ENCODE measurements at regions not wholly inside any gene's neighbourhood (a gene's known extent, or its start where the extent isn't known, plus 50 kb on each side); places are given as distances from the start of the nearest gene placed in this dataset.

DNA sequence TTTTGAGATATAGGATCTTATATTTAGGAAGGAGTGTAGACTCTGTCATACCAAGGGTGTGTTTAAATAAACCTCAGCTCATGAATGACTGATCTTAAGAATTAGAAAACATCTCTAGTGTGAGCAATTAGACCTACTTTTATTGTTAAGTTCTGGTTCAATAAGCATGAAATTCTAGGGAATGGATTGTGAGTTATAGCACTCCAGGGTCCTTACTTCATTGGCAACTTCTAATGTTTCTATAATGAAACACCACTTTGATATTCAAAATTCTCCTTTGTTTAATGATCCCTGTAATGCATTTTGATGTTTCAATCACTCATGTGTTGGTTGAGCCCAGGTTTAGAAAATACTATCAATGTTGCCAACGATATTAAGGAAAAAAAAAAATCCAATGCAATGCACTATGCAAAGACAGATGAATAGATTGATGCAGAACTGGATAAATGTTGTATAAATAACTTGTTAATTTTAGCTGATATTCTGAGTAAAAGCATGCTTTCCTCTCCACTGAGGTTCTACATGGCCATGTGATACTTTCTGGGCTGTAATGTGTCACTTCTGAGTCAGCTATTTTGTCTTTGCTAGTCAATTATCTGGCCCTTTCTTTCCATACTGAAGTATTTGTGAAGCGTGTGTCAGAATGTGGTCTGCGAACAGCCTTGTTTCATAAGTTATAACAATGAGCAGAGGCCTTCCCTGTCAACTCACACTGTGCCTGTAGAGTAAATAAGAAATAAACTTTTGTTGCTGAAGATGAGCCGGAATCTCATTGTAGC, 1035.9 kb downstream of the PLOD2 start:
- DNase-seq = no peak
- H3K27ac Mint-ChIP-seq (ENCODE audit: unreplicated experiment) = no peak overlapping the region
- no peaks in the 10 kb centered on the region for H3K27me3 Mint-ChIP-seq (ENCODE audit: unreplicated experiment)
- CTCF ChIA-PET = no interaction called here
- H3K4me1 Mint-ChIP-seq (ENCODE audit: low read depth, unreplicated experiment) = no peaks in the 10 kb centered on the region
- TF ChIP-seq, protein P1, sequence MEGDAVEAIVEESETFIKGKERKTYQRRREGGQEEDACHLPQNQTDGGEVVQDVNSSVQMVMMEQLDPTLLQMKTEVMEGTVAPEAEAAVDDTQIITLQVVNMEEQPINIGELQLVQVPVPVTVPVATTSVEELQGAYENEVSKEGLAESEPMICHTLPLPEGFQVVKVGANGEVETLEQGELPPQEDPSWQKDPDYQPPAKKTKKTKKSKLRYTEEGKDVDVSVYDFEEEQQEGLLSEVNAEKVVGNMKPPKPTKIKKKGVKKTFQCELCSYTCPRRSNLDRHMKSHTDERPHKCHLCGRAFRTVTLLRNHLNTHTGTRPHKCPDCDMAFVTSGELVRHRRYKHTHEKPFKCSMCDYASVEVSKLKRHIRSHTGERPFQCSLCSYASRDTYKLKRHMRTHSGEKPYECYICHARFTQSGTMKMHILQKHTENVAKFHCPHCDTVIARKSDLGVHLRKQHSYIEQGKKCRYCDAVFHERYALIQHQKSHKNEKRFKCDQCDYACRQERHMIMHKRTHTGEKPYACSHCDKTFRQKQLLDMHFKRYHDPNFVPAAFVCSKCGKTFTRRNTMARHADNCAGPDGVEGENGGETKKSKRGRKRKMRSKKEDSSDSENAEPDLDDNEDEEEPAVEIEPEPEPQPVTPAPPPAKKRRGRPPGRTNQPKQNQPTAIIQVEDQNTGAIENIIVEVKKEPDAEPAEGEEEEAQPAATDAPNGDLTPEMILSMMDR (IDR thresholded peaks at IDR 0.05; ENCODE audit: unreplicated experiment) = no peak
- no TSS peak for BruUV-seq (replicated peaks)
- intact Hi-C loops (cut with micrococcal nuclease; ENCODE audit: unreplicated experiment) = no loop called here
- H3K9me3 Mint-ChIP-seq (ENCODE audit: low read depth, unreplicated experiment) = peaks cover 3% of the 10 kb centered on the region
- H3K36me3 Mint-ChIP-seq (ENCODE audit: insufficient read depth, unreplicated experiment) = no peaks in the 10 kb centered on the region
- no peak overlapping the region for H3K4me3 Mint-ChIP-seq (ENCODE audit: low read depth, unreplicated experiment)

DNA sequence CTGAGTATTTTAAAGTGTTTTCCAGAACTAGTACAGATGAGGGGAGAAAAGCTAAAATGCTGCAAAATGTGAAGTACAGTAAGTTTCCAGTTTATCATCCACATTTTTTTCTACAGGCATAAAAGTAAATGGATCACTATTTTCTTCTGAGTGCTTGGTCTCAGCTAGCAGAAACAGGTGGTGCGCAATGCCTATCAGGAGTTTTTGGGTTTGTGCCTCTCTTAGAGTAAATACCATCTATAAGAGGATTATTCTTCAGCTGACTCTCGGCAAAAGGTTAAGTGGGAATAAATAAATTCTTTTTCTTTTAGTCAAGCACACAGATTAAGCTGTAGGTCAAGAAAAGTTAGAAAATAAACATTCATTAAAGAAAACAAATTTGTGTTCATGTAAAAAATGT, 1027.7 kb downstream of the PLOD2 start:
- CTCF ChIA-PET = interaction anchor here (0.6 kb wide), 1 partner anchor 152 kb away, joined by 3 read pairs; no protein-coding TSS in a partner anchor
- intact Hi-C loops (cut with micrococcal nuclease; ENCODE audit: unreplicated experiment) = no loop called here
- DNase-seq = no peak
- no TSS peak for BruUV-seq (replicated peaks)
- H3K27me3 Mint-ChIP-seq (ENCODE audit: unreplicated experiment) = no peaks in the 10 kb centered on the region
- TF ChIP-seq, protein P1 (IDR thresholded peaks at IDR 0.05; ENCODE audit: unreplicated experiment) = no peak
- no peaks in the 10 kb centered on the region for H3K36me3 Mint-ChIP-seq (ENCODE audit: insufficient read depth, unreplicated experiment)
- no peaks in the 10 kb centered on the region for H3K9me3 Mint-ChIP-seq (ENCODE audit: low read depth, unreplicated experiment)
- H3K4me3 Mint-ChIP-seq (ENCODE audit: low read depth, unreplicated experiment) = no peak overlapping the region
- H3K4me1 Mint-ChIP-seq (ENCODE audit: low read depth, unreplicated experiment) = no peaks in the 10 kb centered on the region
- H3K27ac Mint-ChIP-seq (ENCODE audit: unreplicated experiment) = no peak overlapping the region

DNA sequence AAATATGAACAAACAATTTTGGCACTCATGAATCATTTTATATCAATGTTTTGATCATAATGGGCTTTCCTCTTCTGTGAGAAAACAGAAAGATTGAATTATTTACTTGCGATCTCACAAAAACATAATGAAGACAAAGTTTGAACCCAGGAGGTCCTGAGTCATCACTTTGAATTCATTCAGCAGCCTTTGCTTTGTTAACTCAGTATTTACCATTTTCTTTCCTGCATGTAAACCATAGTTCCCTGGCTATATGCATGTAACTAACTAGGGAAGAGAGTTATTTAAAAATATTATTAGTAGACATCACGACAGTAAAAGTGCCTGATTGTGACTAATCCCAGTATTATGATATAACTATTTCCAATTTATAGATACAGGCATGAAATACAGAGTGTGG, 1026.2 kb downstream of the PLOD2 start:
- H3K27ac Mint-ChIP-seq (ENCODE audit: unreplicated experiment) = no peak overlapping the region
- DNase-seq = no peak
- BruUV-seq (replicated peaks) = no TSS peak
- H3K9me3 Mint-ChIP-seq (ENCODE audit: low read depth, unreplicated experiment) = no peaks in the 10 kb centered on the region
- TF ChIP-seq, protein P1 (IDR thresholded peaks at IDR 0.05; ENCODE audit: unreplicated experiment) = no peak
- no peaks in the 10 kb centered on the region for H3K4me1 Mint-ChIP-seq (ENCODE audit: low read depth, unreplicated experiment)
- intact Hi-C loops (cut with micrococcal nuclease; ENCODE audit: unreplicated experiment) = no loop called here
- no peak overlapping the region for H3K4me3 Mint-ChIP-seq (ENCODE audit: low read depth, unreplicated experiment)
- no peaks in the 10 kb centered on the region for H3K36me3 Mint-ChIP-seq (ENCODE audit: insufficient read depth, unreplicated experiment)
- no peaks in the 10 kb centered on the region for H3K27me3 Mint-ChIP-seq (ENCODE audit: unreplicated experiment)
- CTCF ChIA-PET = interaction anchor here (0.6 kb wide), 2 partner anchors 87 to 927 kb away, joined by 3 read pairs; no protein-coding TSS in a partner anchor

DNA sequence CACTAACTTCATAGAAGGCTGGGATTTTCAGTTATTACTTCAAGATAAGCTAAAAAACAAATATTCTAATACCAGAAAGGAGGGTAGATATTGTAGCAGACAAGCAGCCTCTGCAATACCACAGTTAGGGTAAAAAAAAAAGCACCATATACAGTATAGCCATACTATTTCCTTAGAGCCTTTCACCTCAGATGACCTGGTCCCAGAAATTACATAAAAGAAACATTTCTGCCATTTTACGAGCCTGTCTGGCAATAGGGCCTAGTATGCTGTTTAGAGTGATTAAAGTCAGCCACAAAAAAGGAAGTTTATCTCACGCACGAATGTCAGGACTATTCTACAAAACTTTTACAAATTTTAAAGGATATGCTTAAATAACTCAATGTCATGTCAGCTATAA, 1016.6 kb downstream of the PLOD2 start:
- CTCF ChIA-PET = interaction anchor here (0.7 kb wide), 1 partner anchor 102 kb away, joined by 3 read pairs; no protein-coding TSS in a partner anchor
- Mint-ChIP-seq H3K36me3 (ENCODE audit: insufficient read depth, unreplicated experiment) (no peaks in the 10 kb centered on the region), H3K4me3 (ENCODE audit: low read depth, unreplicated experiment) (no peak overlapping the region), H3K27ac (ENCODE audit: unreplicated experiment) (no peak overlapping the region), H3K4me1 (ENCODE audit: low read depth, unreplicated experiment) (no peaks in the 10 kb centered on the region), H3K27me3 (ENCODE audit: unreplicated experiment) (no peaks in the 10 kb centered on the region), H3K9me3 (ENCODE audit: low read depth, unreplicated experiment) (no peaks in the 10 kb centered on the region)
- DNase-seq = no peak
- no TSS peak for BruUV-seq (replicated peaks)
- intact Hi-C loops (cut with micrococcal nuclease; ENCODE audit: unreplicated experiment) = no loop called here
- TF ChIP-seq, protein P1 (IDR thresholded peaks at IDR 0.05; ENCODE audit: unreplicated experiment) = no peak

Measured in Calu3 (cell line).